WTC11 (cell line): ENCODE measurements at regions not wholly inside any gene's neighbourhood (a gene's known extent, or its start where the extent isn't known, plus 50 kb on each side); places are given as distances from the start of the nearest gene placed in this dataset.
"Not testable (repeated sequence)": the region's sequence is repeated elsewhere in the genome, so short reads cannot be mapped to it uniquely, and the experiment has no call there.

Experiments used
- ATAC-seq: fragments of 200-7000 bp; cut with Tn5 transposase; 2 replicates; pipeline ENCODE4 v1.10.0; 2021; ENCODE audit warnings: mild to moderate bottlenecking, moderate library complexity
- CTCF ChIA-PET: fragments of 300-600 bp; sonication (Branson Sonifier 250); formaldehyde crosslinking; loops from one replicate; lab custom pipeline; 2021; ENCODE audit warnings: antibody characterized with exemption; lab: Charles Lee
- POLR2A ChIA-PET: fragments of 350-600 bp; sonication (Branson Sonifier 250); formaldehyde crosslinking; loops from one replicate; lab custom pipeline; 2021; ENCODE audit warnings: antibody characterized with exemption; lab: Charles Lee
- DNase-seq: peaks from one replicate; pipeline ENCODE4 v3.0.0; 2021; ENCODE audit warnings: low spot score
- H3K27ac Mint-ChIP-seq: 2 replicates; pipeline ENCODE4 v1.8.0; 2021; ENCODE audit warnings: mixed read lengths
- H3K27me3 Mint-ChIP-seq: 2 replicates; pipeline ENCODE4 v1.8.0; 2021; ENCODE audit warnings: low read depth, mild to moderate bottlenecking, moderate library complexity, mixed read lengths
- H3K36me3 Mint-ChIP-seq: 2 replicates; pipeline ENCODE4 v1.8.0; 2021; ENCODE audit warnings: mixed read lengths
- H3K4me1 Mint-ChIP-seq: 2 replicates; pipeline ENCODE4 v1.8.0; 2022; ENCODE audit warnings: mixed read lengths
- H3K4me3 Mint-ChIP-seq: 2 replicates; pipeline ENCODE4 v1.8.0; 2021; ENCODE audit warnings: mild to moderate bottlenecking, moderate library complexity, mixed read lengths
- H3K9me3 Mint-ChIP-seq: 2 replicates; pipeline ENCODE4 v1.8.0; 2021; ENCODE audit warnings: mixed read lengths
- ATF1 ChIP-seq: sonication (generic); formaldehyde crosslinking; IDR thresholded peaks from 2 replicates; pipeline ENCODE4 v1.8.1; 2023; ENCODE audit warnings: mild to moderate bottlenecking, moderate library complexity, missing genetic modification reagents
- EMX1 ChIP-seq: fragments of 250-450 bp; sonication (Bioruptor Pico); IDR thresholded peaks from 2 replicates; pipeline ENCODE4 v1.8.0; 2021; ENCODE audit warnings: mild to moderate bottlenecking
- ESRRA ChIP-seq: sonication (generic); formaldehyde crosslinking; IDR thresholded peaks from 2 replicates; pipeline ENCODE4 v1.8.1; 2022; ENCODE audit warnings: mild to moderate bottlenecking, missing genetic modification reagents, borderline replicate concordance
- ETV6 ChIP-seq: sonication (generic); formaldehyde crosslinking; IDR thresholded peaks from 2 replicates; pipeline ENCODE4 v1.8.1; 2022; ENCODE audit warnings: mild to moderate bottlenecking, missing genetic modification reagents
- IRF2 ChIP-seq: sonication (generic); formaldehyde crosslinking; IDR thresholded peaks from 2 replicates; pipeline ENCODE4 v1.8.0; 2022; ENCODE audit warnings: low read depth, missing genetic modification reagents, borderline replicate concordance
- JUN ChIP-seq: sonication (generic); formaldehyde crosslinking; IDR thresholded peaks from 2 replicates; pipeline ENCODE4 v1.8.0; 2023; ENCODE audit warnings: mild to moderate bottlenecking, missing genetic modification reagents
- MXD4 ChIP-seq: fragments of 250-450 bp; sonication (Bioruptor Pico); IDR thresholded peaks from 2 replicates; pipeline ENCODE4 v1.8.0; 2021; ENCODE audit warnings: mild to moderate bottlenecking, moderate library complexity, borderline replicate concordance
- NR1H2 ChIP-seq: sonication (generic); formaldehyde crosslinking; IDR thresholded peaks from 2 replicates; pipeline ENCODE4 v1.9.0; 2021; ENCODE audit warnings: mild to moderate bottlenecking, moderate library complexity, missing genetic modification reagents
- NR2C2 ChIP-seq: sonication (generic); formaldehyde crosslinking; IDR thresholded peaks from 2 replicates; pipeline ENCODE4 v1.8.0; 2022; ENCODE audit warnings: mild to moderate bottlenecking, missing genetic modification reagents
- OVOL2 ChIP-seq: fragments of 250-450 bp; sonication (Bioruptor Pico); IDR thresholded peaks from 2 replicates; pipeline ENCODE4 v1.9.0; 2021; ENCODE audit warnings: mild to moderate bottlenecking, borderline replicate concordance
- RELA ChIP-seq: sonication (generic); formaldehyde crosslinking; IDR thresholded peaks from 2 replicates; pipeline ENCODE4 v1.8.1; 2022; ENCODE audit warnings: missing genetic modification reagents, mild to moderate bottlenecking, borderline replicate concordance
- ZBTB21 ChIP-seq: sonication (generic); formaldehyde crosslinking; IDR thresholded peaks from 2 replicates; pipeline ENCODE4 v1.8.1; 2023; ENCODE audit warnings: mild to moderate bottlenecking, missing genetic modification reagents, borderline replicate concordance
- ZNF121 ChIP-seq: sonication (generic); formaldehyde crosslinking; IDR thresholded peaks from 2 replicates; pipeline ENCODE4 v1.8.0; 2023; ENCODE audit warnings: missing genetic modification reagents
- ZNF396 ChIP-seq: fragments of 250-450 bp; sonication (Bioruptor Pico); IDR thresholded peaks from 2 replicates; pipeline ENCODE4 v1.8.0; 2021; ENCODE audit warnings: mild to moderate bottlenecking, moderate library complexity, borderline replicate concordance
- ZNF423 ChIP-seq: fragments of 250-450 bp; sonication (Bioruptor Pico); IDR thresholded peaks from 2 replicates; pipeline ENCODE4 v2.1.2; 2022; ENCODE audit warnings: mild to moderate bottlenecking, moderate library complexity
- ZNF671 ChIP-seq: fragments of 250-450 bp; sonication (Bioruptor Pico); IDR thresholded peaks from 2 replicates; pipeline ENCODE4 v1.8.0; 2021; ENCODE audit warnings: mild to moderate bottlenecking
- TF ChIP-seq, protein P1 (sequence below): sonication (generic); formaldehyde crosslinking; conservative IDR thresholded peaks from 2 replicates; pipeline ENCODE4 v1.8.1; 2023; ENCODE audit warnings: mild to moderate bottlenecking, low read depth, missing genetic modification reagents, moderate library complexity
- TF ChIP-seq, protein P2 (sequence below): sonication (generic); formaldehyde crosslinking; IDR thresholded peaks from 2 replicates; pipeline ENCODE4 v1.8.0; 2022; ENCODE audit warnings: mild to moderate bottlenecking, missing genetic modification reagents
- TF ChIP-seq, protein P3 (sequence below): fragments of 250-450 bp; sonication (Bioruptor Pico); IDR thresholded peaks from 2 replicates; pipeline ENCODE4 v1.9.0; 2021; ENCODE audit warnings: mild to moderate bottlenecking
- TF ChIP-seq, protein P4 (sequence below): sonication (generic); formaldehyde crosslinking; IDR thresholded peaks from 2 replicates; pipeline ENCODE4 v1.8.1; 2022; ENCODE audit warnings: missing genetic modification reagents, borderline replicate concordance
- TF ChIP-seq, protein P5 (sequence below): fragments of 250-450 bp; sonication (Bioruptor Pico); IDR thresholded peaks from 2 replicates; pipeline ENCODE4 v1.9.0; 2021; ENCODE audit warnings: mild to moderate bottlenecking, borderline replicate concordance
- TF ChIP-seq, protein P6 (sequence below): sonication (generic); formaldehyde crosslinking; IDR thresholded peaks from 2 replicates; pipeline ENCODE4 v1.8.1; 2023; ENCODE audit warnings: mild to moderate bottlenecking, missing genetic modification reagents, borderline replicate concordance

DNA sequence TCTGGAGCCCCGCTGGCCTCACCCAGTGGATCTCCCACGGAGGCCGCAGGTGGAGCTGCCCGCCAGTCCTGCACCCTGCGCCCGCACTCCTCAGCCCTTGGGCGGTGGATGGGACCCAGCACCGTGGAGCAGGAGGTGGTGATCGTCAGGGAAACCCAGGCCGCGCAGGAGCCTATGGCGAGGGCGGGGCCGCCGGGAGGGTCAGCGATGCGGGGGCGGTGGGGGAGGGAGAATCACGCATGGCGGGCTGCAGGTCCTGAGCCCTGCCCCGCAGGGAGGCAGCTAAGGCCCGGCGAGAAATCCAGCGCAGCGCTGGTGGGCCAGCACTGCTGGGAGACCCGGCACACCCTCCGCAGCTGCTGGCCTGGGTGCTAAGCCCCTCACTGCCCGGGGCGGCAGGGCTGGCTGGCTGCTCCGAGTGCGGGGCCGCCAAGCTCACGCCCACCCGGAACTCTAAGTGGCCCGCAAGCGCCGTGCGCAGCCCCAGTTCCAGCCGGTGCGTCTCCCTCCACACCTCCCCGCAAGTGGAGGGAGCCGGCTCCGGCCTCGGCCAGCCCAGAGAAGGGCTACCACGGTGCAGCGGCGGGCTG lies 524.8 kb upstream of the TPK1 start (continued):
- TF ChIP-seq, protein P1, sequence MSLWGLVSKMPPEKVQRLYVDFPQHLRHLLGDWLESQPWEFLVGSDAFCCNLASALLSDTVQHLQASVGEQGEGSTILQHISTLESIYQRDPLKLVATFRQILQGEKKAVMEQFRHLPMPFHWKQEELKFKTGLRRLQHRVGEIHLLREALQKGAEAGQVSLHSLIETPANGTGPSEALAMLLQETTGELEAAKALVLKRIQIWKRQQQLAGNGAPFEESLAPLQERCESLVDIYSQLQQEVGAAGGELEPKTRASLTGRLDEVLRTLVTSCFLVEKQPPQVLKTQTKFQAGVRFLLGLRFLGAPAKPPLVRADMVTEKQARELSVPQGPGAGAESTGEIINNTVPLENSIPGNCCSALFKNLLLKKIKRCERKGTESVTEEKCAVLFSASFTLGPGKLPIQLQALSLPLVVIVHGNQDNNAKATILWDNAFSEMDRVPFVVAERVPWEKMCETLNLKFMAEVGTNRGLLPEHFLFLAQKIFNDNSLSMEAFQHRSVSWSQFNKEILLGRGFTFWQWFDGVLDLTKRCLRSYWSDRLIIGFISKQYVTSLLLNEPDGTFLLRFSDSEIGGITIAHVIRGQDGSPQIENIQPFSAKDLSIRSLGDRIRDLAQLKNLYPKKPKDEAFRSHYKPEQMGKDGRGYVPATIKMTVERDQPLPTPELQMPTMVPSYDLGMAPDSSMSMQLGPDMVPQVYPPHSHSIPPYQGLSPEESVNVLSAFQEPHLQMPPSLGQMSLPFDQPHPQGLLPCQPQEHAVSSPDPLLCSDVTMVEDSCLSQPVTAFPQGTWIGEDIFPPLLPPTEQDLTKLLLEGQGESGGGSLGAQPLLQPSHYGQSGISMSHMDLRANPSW (CRISPR knock-in tag), result no peak
- TF ChIP-seq, protein P2, sequence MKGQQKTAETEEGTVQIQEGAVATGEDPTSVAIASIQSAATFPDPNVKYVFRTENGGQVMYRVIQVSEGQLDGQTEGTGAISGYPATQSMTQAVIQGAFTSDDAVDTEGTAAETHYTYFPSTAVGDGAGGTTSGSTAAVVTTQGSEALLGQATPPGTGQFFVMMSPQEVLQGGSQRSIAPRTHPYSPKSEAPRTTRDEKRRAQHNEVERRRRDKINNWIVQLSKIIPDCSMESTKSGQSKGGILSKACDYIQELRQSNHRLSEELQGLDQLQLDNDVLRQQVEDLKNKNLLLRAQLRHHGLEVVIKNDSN (CRISPR knock-in tag), result no peak
- TF ChIP-seq ESRRA (no peak), JUN (CRISPR knock-in tag) (no peak), ETV6 (CRISPR knock-in tag) (no peak), NR2C2 (no peak), ZBTB21 (CRISPR knock-in tag) (no peak), ZNF396 (CRISPR knock-in tag) (no peak), NR1H2 (CRISPR knock-in tag) (no peak), ZNF671 (CRISPR knock-in tag) (no peak), ATF1 (CRISPR knock-in tag) (no peak)
- TF ChIP-seq, protein P3, sequence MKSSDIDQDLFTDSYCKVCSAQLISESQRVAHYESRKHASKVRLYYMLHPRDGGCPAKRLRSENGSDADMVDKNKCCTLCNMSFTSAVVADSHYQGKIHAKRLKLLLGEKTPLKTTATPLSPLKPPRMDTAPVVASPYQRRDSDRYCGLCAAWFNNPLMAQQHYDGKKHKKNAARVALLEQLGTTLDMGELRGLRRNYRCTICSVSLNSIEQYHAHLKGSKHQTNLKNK, result no peak
- TF ChIP-seq, protein P4, sequence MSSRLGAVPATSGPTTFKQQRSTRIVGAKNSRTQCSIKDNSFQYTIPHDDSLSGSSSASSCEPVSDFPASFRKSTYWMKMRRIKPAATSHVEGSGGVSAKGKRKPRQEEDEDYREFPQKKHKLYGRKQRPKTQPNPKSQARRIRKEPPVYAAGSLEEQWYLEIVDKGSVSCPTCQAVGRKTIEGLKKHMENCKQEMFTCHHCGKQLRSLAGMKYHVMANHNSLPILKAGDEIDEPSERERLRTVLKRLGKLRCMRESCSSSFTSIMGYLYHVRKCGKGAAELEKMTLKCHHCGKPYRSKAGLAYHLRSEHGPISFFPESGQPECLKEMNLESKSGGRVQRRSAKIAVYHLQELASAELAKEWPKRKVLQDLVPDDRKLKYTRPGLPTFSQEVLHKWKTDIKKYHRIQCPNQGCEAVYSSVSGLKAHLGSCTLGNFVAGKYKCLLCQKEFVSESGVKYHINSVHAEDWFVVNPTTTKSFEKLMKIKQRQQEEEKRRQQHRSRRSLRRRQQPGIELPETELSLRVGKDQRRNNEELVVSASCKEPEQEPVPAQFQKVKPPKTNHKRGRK, result no peak
- TF ChIP-seq, all 79 proteins: peak for 0

DNA sequence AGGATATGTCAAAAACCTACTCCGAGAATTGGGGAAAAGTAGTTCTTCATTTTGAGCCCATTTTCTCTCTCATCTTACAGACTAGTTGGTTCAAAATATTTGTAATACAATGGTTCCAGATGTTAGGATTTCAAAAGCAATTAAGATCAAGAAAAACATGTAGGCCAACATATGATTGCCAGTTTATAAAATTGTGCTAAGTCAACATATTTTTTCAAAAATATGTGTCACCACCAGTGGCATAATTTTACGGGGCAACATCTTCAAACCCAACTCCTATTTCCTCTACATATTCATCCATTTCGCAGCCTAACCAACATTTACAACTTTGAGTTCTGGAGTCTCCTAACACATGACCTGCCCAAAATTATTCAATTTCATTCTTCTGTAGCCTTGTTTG lies 514.5 kb upstream of the TPK1 start:
- CTCF ChIA-PET, result no interaction called here
- Mint-ChIP-seq H3K27ac (no peak overlapping the region), H3K27me3 (no peaks in the 10 kb centered on the region; the same call in 1 of the 2 replicates), H3K4me3 (no peak overlapping the region), H3K9me3 (peaks cover 50% of the 10 kb centered on the region), H3K4me1 (no peaks in the 10 kb centered on the region), H3K36me3 (peaks cover 7% of the 10 kb centered on the region)
- ATAC-seq (no peak), DNase-seq (no peak)
- no peak for TF ChIP-seq RELA (CRISPR knock-in tag)
- TF ChIP-seq MXD4, result no peak
- no peak for TF ChIP-seq IRF2
- no peak for TF ChIP-seq OVOL2
- TF ChIP-seq, protein P5, sequence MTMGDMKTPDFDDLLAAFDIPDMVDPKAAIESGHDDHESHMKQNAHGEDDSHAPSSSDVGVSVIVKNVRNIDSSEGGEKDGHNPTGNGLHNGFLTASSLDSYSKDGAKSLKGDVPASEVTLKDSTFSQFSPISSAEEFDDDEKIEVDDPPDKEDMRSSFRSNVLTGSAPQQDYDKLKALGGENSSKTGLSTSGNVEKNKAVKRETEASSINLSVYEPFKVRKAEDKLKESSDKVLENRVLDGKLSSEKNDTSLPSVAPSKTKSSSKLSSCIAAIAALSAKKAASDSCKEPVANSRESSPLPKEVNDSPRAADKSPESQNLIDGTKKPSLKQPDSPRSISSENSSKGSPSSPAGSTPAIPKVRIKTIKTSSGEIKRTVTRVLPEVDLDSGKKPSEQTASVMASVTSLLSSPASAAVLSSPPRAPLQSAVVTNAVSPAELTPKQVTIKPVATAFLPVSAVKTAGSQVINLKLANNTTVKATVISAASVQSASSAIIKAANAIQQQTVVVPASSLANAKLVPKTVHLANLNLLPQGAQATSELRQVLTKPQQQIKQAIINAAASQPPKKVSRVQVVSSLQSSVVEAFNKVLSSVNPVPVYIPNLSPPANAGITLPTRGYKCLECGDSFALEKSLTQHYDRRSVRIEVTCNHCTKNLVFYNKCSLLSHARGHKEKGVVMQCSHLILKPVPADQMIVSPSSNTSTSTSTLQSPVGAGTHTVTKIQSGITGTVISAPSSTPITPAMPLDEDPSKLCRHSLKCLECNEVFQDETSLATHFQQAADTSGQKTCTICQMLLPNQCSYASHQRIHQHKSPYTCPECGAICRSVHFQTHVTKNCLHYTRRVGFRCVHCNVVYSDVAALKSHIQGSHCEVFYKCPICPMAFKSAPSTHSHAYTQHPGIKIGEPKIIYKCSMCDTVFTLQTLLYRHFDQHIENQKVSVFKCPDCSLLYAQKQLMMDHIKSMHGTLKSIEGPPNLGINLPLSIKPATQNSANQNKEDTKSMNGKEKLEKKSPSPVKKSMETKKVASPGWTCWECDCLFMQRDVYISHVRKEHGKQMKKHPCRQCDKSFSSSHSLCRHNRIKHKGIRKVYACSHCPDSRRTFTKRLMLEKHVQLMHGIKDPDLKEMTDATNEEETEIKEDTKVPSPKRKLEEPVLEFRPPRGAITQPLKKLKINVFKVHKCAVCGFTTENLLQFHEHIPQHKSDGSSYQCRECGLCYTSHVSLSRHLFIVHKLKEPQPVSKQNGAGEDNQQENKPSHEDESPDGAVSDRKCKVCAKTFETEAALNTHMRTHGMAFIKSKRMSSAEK (CRISPR knock-in tag), result no peak
- TF ChIP-seq, protein P6, sequence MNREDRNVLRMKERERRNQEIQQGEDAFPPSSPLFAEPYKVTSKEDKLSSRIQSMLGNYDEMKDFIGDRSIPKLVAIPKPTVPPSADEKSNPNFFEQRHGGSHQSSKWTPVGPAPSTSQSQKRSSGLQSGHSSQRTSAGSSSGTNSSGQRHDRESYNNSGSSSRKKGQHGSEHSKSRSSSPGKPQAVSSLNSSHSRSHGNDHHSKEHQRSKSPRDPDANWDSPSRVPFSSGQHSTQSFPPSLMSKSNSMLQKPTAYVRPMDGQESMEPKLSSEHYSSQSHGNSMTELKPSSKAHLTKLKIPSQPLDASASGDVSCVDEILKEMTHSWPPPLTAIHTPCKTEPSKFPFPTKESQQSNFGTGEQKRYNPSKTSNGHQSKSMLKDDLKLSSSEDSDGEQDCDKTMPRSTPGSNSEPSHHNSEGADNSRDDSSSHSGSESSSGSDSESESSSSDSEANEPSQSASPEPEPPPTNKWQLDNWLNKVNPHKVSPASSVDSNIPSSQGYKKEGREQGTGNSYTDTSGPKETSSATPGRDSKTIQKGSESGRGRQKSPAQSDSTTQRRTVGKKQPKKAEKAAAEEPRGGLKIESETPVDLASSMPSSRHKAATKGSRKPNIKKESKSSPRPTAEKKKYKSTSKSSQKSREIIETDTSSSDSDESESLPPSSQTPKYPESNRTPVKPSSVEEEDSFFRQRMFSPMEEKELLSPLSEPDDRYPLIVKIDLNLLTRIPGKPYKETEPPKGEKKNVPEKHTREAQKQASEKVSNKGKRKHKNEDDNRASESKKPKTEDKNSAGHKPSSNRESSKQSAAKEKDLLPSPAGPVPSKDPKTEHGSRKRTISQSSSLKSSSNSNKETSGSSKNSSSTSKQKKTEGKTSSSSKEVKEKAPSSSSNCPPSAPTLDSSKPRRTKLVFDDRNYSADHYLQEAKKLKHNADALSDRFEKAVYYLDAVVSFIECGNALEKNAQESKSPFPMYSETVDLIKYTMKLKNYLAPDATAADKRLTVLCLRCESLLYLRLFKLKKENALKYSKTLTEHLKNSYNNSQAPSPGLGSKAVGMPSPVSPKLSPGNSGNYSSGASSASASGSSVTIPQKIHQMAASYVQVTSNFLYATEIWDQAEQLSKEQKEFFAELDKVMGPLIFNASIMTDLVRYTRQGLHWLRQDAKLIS (CRISPR knock-in tag), result no peak
- TF ChIP-seq ETV6 (CRISPR knock-in tag), result no peak
- TF ChIP-seq ZNF423 (CRISPR knock-in tag), result no peak
- no peak for TF ChIP-seq EMX1 (CRISPR knock-in tag)
- no peak for TF ChIP-seq ATF1 (CRISPR knock-in tag)
- TF ChIP-seq ZNF121 (CRISPR knock-in tag), result no peak
- POLR2A ChIA-PET, result no interaction called here

DNA sequence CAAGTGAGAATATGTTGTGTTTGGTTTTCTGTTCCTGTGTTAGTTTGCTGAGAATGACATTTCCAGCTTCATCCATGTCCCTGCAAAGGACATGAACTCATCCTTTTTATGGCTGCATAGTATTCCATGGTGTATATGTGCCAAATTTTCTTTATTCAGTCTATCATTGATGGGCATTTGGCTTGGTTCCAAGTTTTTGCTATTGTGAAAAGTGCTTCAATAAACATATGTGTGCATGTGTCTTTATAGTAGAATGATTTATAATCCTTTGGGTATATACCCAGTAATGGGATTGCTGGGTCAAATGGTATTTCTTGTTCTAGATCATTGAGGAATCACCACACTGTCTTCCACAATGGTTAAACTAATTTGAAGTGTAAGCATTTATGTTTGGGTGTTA lies 513.6 kb upstream of the TPK1 start:
- CTCF ChIA-PET, H3K27me3 Mint-ChIP-seq, H3K4me3 Mint-ChIP-seq, DNase-seq, H3K4me1 Mint-ChIP-seq, H3K27ac Mint-ChIP-seq, H3K36me3 Mint-ChIP-seq, ATAC-seq, POLR2A ChIA-PET: not testable (repeated sequence)
- peaks cover 53% of the 10 kb centered on the region for H3K9me3 Mint-ChIP-seq
